ENCODE measurements at regions not wholly inside any gene's neighbourhood (a gene's known extent, or its start where the extent isn't known, plus 50 kb on each side); places are given as distances from the start of the nearest gene placed in this dataset.
"Not testable (repeated sequence)": the region's sequence is repeated elsewhere in the genome, so short reads cannot be mapped to it uniquely, and the experiment has no call there.

GRCh38 chr17:77842528-77843147 lies 115.9 kb upstream of the TNRC6C start:
- ChIA-PET CTCF (no interaction called here), POLR2A (no interaction called here)
- no peak for DNase-seq (ENCODE audit: extremely low spot score)
- TF ChIP-seq CTCF (IDR thresholded peaks at IDR 0.05; ENCODE audit: control extremely low read depth, extremely low read depth, low read depth, missing control alignments), result no peak

GRCh38 chr17:77843255-77843895 lies 115.1 kb upstream of the TNRC6C start:
- POLR2A ChIA-PET, result not testable (repeated sequence)
- CTCF ChIA-PET, result interaction anchor here (0.6 kb wide), 1 partner anchor 471 kb away, joined by 3 read pairs; no protein-coding TSS in a partner anchor
- DNase-seq (ENCODE audit: extremely low spot score), result peak; percentile 63

- no peak for DNase-seq (ENCODE audit: extremely low spot score)
- ChIA-PET CTCF (interaction anchor here (0.6 kb wide), 1 partner anchor 471 kb away, joined by 3 read pairs; no protein-coding TSS in a partner anchor), POLR2A (no interaction called here)
- TF ChIP-seq CTCF (IDR thresholded peaks at IDR 0.05; ENCODE audit: control extremely low read depth, extremely low read depth, low read depth, missing control alignments), result no peak
Measured at GRCh38 chr17:77843896-77844295, 114.6 kb upstream of the TNRC6C start.

GRCh38 chr17:77844681-77845080 lies 113.8 kb upstream of the TNRC6C start:
- DNase-seq (ENCODE audit: extremely low spot score), result no peak
- ChIA-PET POLR2A (no interaction called here), CTCF (no interaction called here)
- no peak for TF ChIP-seq CTCF (IDR thresholded peaks at IDR 0.05; ENCODE audit: control extremely low read depth, extremely low read depth, low read depth, missing control alignments)

- CTCF ChIA-PET, result interaction anchor here (0.9 to 1.4 kb wide), 2 partner anchors 11 to 14 kb away, joined by 3 read pairs; no protein-coding TSS in a partner anchor
- no peak for DNase-seq (ENCODE audit: extremely low spot score)
- no peak for TF ChIP-seq CTCF (IDR thresholded peaks at IDR 0.05; ENCODE audit: control extremely low read depth, extremely low read depth, low read depth, missing control alignments)
- POLR2A ChIA-PET, result no interaction called here
Measured at GRCh38 chr17:77845541-77846225, 112.8 kb upstream of the TNRC6C start.

GRCh38 chr17:77846531-77847085 lies 111.9 kb upstream of the TNRC6C start:
- DNase-seq (ENCODE audit: extremely low spot score), result no peak
- ChIA-PET POLR2A (no interaction called here), CTCF (interaction anchor here (0.9 kb wide), 1 partner anchor 12 kb away, joined by 3 read pairs; no protein-coding TSS in a partner anchor)
- no peak for TF ChIP-seq CTCF (IDR thresholded peaks at IDR 0.05; ENCODE audit: control extremely low read depth, extremely low read depth, low read depth, missing control alignments)
